ENCODE measurements at regions not wholly inside any gene's neighbourhood (a gene's known extent, or its start where the extent isn't known, plus 50 kb on each side); places are given as distances from the start of the nearest gene placed in this dataset.

DNA sequence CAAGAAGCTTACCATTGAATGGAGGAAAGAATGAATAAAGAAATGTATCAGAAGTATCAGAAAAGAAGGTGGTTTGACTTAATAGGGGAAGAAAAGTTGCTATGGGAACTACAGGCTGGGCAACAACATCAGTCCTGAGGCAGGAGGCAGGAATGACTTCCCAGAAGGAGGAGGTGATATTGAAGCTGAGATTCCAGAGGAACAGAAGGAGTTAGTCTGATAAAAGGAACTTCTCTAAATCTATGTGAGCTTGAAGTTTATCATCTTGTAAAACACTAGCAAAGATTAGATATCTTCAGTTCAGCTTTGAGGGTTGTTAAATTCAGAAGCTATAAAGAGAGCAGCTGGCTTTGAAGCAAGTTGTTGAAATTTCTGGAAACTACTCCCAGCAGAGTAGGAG, 213.3 kb upstream of the THRB start:
- Histone ChIP-seq H3K9me3 (ENCODE audit: control insufficient read depth, insufficient read depth, low read length) (no peaks in the 10 kb centered on the region), H3K4me1 (ENCODE audit: insufficient read depth, low read length) (no peaks in the 10 kb centered on the region), H3K36me3 (ENCODE audit: insufficient read depth, low read length) (no peaks in the 10 kb centered on the region), H3K9ac (ENCODE audit: low read depth, low read length) (no peak overlapping the region)

DNA sequence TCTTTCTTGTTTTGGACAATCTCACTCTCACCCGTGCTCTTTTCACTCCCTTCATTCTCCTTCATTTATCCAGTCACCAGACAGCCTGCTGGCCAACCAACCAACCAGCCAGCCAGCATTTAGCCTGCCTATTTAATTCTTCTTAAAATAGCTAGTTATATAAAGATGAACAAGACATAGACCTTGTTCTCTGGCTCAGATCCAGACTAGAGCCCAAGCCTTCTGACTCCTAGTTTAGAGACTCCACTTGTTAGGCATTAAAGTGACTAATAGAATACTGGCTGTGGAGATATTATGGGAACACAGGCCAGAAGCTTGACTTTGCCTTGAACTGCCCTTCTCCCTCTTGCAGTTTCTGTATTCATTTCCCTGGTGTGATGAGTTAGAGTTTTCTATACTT, 215.3 kb upstream of the THRB start:
- Histone ChIP-seq H3K4me1 (ENCODE audit: insufficient read depth, low read length) (no peaks in the 10 kb centered on the region), H3K9me3 (ENCODE audit: control insufficient read depth, insufficient read depth, low read length) (no peaks in the 10 kb centered on the region), H3K36me3 (ENCODE audit: insufficient read depth, low read length) (no peaks in the 10 kb centered on the region), H3K9ac (ENCODE audit: low read depth, low read length) (no peak overlapping the region)

DNA sequence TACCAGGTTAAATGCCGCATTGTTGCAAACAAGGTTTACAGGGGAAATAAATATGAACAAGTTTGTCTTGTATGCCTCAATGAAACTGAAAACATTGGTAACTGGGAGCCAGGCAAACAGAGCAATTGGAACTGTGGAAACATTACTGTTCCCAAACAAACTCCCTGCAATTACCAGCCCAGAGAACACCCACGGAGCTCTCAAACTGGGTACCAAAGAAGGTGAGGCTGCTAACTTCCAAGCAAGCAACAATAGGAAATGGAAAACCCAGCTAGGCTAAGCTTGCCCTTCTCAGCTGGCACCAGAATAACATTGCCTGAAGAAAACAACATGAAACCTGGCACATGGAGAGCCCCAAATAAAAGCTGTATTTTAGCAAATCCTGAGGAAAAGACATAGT, 218.9 kb upstream of the THRB start:
- Histone ChIP-seq H3K36me3 (ENCODE audit: insufficient read depth, low read length) (no peaks in the 10 kb centered on the region), H3K9me3 (ENCODE audit: control insufficient read depth, insufficient read depth, low read length) (no peaks in the 10 kb centered on the region), H3K9ac (ENCODE audit: low read depth, low read length) (no peak overlapping the region), H3K4me1 (ENCODE audit: insufficient read depth, low read length) (no peaks in the 10 kb centered on the region)

- no peaks in the 10 kb centered on the region for H3K4me1 ChIP-seq (ENCODE audit: insufficient read depth, low read length)
- H3K36me3 ChIP-seq (ENCODE audit: insufficient read depth, low read length), result no peaks in the 10 kb centered on the region
- no peaks in the 10 kb centered on the region for H3K9me3 ChIP-seq (ENCODE audit: control insufficient read depth, insufficient read depth, low read length)
- no peak overlapping the region for H3K9ac ChIP-seq (ENCODE audit: low read depth, low read length)
Measured at GRCh38 chr3:24714436-24714835, 219.8 kb upstream of the THRB start.

GRCh38 chr3:24715171-24715792, 220.6 kb upstream of the THRB start:
- Histone ChIP-seq H3K4me1 (ENCODE audit: insufficient read depth, low read length) (no peaks in the 10 kb centered on the region), H3K9ac (ENCODE audit: low read depth, low read length) (no peak overlapping the region), H3K36me3 (ENCODE audit: insufficient read depth, low read length) (no peaks in the 10 kb centered on the region), H3K9me3 (ENCODE audit: control insufficient read depth, insufficient read depth, low read length) (no peaks in the 10 kb centered on the region)

GRCh38 chr3:24722087-24722486, 227.4 kb upstream of the THRB start:
- no peaks in the 10 kb centered on the region for H3K4me1 ChIP-seq (ENCODE audit: insufficient read depth, low read length)

GRCh38 chr3:24725514-24726255, 231.0 kb upstream of the THRB start:
- no peak overlapping the region for H3K9ac ChIP-seq (ENCODE audit: low read depth, low read length)
- H3K36me3 ChIP-seq (ENCODE audit: insufficient read depth, low read length), result no peaks in the 10 kb centered on the region
- no peaks in the 10 kb centered on the region for H3K9me3 ChIP-seq (ENCODE audit: control insufficient read depth, insufficient read depth, low read length)
- H3K4me1 ChIP-seq (ENCODE audit: insufficient read depth, low read length), result no peaks in the 10 kb centered on the region

More at GRCh38 chr3:24722087-24722486, 227.4 kb upstream of the THRB start:
- Histone ChIP-seq H3K9ac (ENCODE audit: low read depth, low read length) (no peak overlapping the region), H3K36me3 (ENCODE audit: insufficient read depth, low read length) (no peaks in the 10 kb centered on the region), H3K9me3 (ENCODE audit: control insufficient read depth, insufficient read depth, low read length) (no peaks in the 10 kb centered on the region)

DNA sequence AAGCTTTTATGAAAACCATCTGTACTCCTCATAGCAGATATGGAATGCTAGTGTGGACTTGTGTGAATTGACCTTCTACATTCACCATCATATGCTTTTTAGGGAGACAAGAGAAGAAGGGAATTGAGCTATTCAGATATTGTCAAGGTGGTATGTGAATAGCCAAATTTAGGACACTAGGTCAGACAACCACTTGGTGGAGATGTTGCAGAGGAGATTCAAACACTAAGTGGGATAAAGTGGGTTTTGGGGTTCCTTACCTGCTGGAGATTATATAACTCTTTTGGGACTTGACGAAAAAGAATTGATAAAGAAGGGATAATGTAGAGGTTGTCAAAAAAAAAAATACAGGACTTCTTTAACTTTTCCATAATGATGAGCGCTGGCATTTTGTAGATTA, 231.8 kb upstream of the THRB start:
- no peaks in the 10 kb centered on the region for H3K9me3 ChIP-seq (ENCODE audit: control insufficient read depth, insufficient read depth, low read length)
- no peak overlapping the region for H3K9ac ChIP-seq (ENCODE audit: low read depth, low read length)
- H3K4me1 ChIP-seq (ENCODE audit: insufficient read depth, low read length), result no peaks in the 10 kb centered on the region
- H3K36me3 ChIP-seq (ENCODE audit: insufficient read depth, low read length), result no peaks in the 10 kb centered on the region

DNA sequence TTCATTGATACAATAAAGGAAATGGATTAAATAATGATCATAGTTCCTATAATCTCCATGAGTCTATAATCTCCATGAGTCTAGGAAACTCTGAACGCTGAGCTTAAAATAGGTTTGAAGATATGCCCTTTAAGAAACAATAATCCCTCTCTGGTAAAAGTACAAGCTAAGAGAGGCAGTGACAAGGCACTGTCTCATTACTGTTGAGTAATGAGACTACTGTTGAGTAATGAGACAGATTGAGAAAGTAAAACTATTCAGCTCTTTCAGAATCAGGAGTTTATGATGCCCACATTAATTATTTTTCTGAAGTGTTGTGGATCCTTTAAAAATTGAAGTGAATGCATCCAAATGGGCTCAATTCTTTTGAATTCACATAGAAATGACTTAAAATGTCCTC, 235.5 kb upstream of the THRB start:
- no peak overlapping the region for H3K9ac ChIP-seq (ENCODE audit: low read depth, low read length)
- H3K4me1 ChIP-seq (ENCODE audit: insufficient read depth, low read length), result no peaks in the 10 kb centered on the region
- peaks cover 6% of the 10 kb centered on the region; the same call in 1 of the 2 replicates for H3K9me3 ChIP-seq (ENCODE audit: control insufficient read depth, insufficient read depth, low read length)
- no peaks in the 10 kb centered on the region for H3K36me3 ChIP-seq (ENCODE audit: insufficient read depth, low read length)

DNA sequence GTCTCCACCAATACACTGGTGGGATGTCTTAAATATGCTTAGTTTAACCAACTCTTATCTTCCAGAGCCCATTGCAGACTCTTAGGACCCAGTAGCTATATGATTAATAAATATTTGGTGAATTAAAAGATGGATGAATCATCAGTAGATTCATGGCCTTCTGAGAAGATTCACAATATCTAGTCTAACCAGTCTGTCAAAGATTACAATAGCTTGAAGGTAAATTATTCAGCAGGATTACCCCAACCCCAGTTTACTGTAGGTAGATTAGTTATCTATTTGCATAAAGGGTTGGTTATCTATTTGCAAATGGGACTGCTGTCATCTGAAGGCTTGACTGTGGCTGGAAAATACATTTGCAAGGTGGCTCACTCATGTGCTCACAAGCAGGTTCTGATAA, 239.4 kb upstream of the THRB start:
- H3K9me3 ChIP-seq (ENCODE audit: control insufficient read depth, insufficient read depth, low read length), result peaks cover 6% of the 10 kb centered on the region; the same call in 1 of the 2 replicates
- no peaks in the 10 kb centered on the region for H3K4me1 ChIP-seq (ENCODE audit: insufficient read depth, low read length)
- no peak overlapping the region for H3K9ac ChIP-seq (ENCODE audit: low read depth, low read length)
- no peaks in the 10 kb centered on the region for H3K36me3 ChIP-seq (ENCODE audit: insufficient read depth, low read length)

DNA sequence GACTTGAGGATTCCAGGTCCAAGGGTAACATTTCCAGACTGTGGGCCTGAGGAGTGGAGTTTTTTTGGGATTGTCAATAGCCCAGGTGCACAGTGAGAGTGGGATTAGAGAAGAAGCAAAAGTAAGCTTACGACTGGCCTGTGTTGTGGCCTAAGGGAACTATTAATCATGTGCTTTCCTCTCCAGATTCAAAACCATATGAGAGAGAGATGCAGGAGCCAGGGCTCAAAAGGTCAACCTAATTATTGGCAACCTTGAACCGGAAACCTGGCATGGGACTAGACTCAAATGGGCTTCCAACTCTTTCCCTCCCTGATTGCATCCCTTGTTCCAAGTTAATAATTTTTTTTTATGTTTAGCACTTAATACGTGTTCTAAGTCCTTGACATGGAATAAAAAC, 242.1 kb upstream of the THRB start:
- Histone ChIP-seq H3K9me3 (ENCODE audit: control insufficient read depth, insufficient read depth, low read length) (peaks cover 6% of the 10 kb centered on the region; the same call in 1 of the 2 replicates), H3K36me3 (ENCODE audit: insufficient read depth, low read length) (no peaks in the 10 kb centered on the region), H3K9ac (ENCODE audit: low read depth, low read length) (no peak overlapping the region), H3K4me1 (ENCODE audit: insufficient read depth, low read length) (0 out of 2 replicates have a peak, but pooled peaks cover 7% of the 10 kb centered on the region)

DNA sequence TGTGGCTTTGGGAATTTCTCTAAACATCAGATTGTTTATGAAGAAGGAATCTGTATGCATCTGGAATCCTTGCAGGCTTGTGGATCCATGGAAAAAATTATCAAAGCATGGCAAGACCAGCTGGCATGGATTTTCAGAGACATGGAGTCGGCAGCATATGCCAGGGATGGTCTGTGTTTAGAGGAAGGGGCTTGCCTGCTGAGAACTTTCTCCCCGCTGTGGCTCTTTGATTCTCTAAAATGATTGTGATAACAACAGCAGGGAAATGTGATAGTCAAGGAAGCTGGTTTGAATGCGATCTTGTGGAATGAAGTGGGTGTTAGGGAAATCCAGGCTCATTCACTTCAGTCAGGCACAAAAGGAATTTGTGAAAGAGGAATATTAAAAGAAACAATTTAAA, 245.7 kb upstream of the THRB start:
- Histone ChIP-seq H3K36me3 (ENCODE audit: insufficient read depth, low read length) (no peaks in the 10 kb centered on the region), H3K9me3 (ENCODE audit: control insufficient read depth, insufficient read depth, low read length) (no peaks in the 10 kb centered on the region), H3K9ac (ENCODE audit: low read depth, low read length) (no peak overlapping the region), H3K4me1 (ENCODE audit: insufficient read depth, low read length) (0 out of 2 replicates have a peak, but pooled peaks cover 7% of the 10 kb centered on the region)

GRCh38 chr3:24741506-24741905, 246.9 kb upstream of the THRB start:
- H3K9me3 ChIP-seq (ENCODE audit: control insufficient read depth, insufficient read depth, low read length), result no peaks in the 10 kb centered on the region
- H3K4me1 ChIP-seq (ENCODE audit: insufficient read depth, low read length), result 0 out of 2 replicates have a peak, but pooled peaks cover 7% of the 10 kb centered on the region
- H3K36me3 ChIP-seq (ENCODE audit: insufficient read depth, low read length), result no peaks in the 10 kb centered on the region
- H3K9ac ChIP-seq (ENCODE audit: low read depth, low read length), result no peak overlapping the region

DNA sequence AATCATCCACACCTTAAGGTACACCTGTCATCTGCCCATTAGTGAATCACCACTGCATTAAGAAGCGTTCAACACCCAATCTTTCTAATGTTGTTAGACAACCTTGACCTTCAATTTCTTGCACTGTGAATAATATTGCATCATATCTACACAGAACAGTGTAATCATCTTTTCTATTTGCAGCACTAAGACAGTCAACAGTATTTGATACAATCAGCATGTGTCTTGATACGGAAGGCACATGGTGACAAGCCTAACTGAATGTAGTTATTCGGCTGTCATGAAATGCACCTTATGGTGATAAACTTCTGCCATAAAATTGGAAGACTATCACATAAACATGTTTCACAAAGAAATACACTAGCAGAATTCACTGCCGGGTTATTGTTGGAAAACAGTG, 253.9 kb upstream of the THRB start:
- Histone ChIP-seq H3K4me1 (ENCODE audit: insufficient read depth, low read length) (no peaks in the 10 kb centered on the region), H3K9me3 (ENCODE audit: control insufficient read depth, insufficient read depth, low read length) (no peaks in the 10 kb centered on the region), H3K9ac (ENCODE audit: low read depth, low read length) (no peak overlapping the region), H3K36me3 (ENCODE audit: insufficient read depth, low read length) (no peaks in the 10 kb centered on the region)

DNA sequence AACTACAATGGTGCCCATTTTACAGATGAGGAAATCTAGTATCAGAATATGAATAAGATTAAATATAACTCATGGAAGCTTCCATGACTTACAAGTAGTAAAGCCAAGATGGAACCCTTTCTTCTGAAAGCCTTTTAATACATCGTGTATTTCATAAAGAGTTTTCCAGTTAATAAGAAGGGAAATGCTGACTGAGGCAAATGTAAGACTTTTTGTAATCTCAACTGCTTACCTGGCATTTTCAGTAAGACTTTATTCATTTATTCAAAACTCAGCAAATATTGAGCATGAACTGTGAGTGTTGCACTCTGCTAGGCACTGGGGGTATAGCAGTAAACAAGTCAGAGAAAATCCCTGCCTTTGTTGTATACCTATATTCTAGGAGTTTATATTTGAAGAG, 256.4 kb upstream of the THRB start:
- no peaks in the 10 kb centered on the region for H3K4me1 ChIP-seq (ENCODE audit: insufficient read depth, low read length)
- no peaks in the 10 kb centered on the region for H3K9me3 ChIP-seq (ENCODE audit: control insufficient read depth, insufficient read depth, low read length)
- no peak overlapping the region for H3K9ac ChIP-seq (ENCODE audit: low read depth, low read length)
- no peaks in the 10 kb centered on the region; the same call in 1 of the 2 replicates for H3K36me3 ChIP-seq (ENCODE audit: insufficient read depth, low read length)

Data from ES-I3 (cell line).